GM19025 (cell line): ENCODE measurements at regions not wholly inside any gene's neighbourhood (a gene's known extent, or its start where the extent isn't known, plus 50 kb on each side); places are given as distances from the start of the nearest gene placed in this dataset.
"Not testable (repeated sequence)": the region's sequence is repeated elsewhere in the genome, so short reads cannot be mapped to it uniquely, and the experiment has no call there.

ENCODE experiments used
- ATAC-seq: cut with Tn5 transposase; IDR thresholded peaks from one replicate; pipeline ENCODE4 v1.9.1; 2021; ENCODE audit warnings: mild to moderate bottlenecking, low read depth, moderate library complexity; ENCODE audit not compliant: unreplicated experiment

DNA sequence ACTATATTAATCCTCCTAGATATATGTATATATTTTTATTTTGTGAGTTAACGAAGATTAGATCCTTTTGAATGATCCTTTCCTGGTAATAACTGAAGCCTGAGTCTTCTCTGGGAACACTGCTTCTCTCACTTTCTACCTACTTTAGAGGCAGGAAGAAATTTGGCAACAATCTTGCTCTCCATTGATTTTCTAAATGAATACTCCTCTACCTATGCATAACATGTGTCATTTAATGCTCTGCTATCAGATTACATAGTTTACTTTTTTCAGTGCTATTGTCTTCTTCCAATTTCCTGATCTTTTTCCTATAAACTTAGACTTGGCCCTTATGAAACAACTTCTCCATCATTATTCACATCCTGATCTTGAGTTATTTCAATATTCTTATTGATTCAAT lies 60.4 kb upstream of the PDHA2 start:
- no peak for ATAC-seq

DNA sequence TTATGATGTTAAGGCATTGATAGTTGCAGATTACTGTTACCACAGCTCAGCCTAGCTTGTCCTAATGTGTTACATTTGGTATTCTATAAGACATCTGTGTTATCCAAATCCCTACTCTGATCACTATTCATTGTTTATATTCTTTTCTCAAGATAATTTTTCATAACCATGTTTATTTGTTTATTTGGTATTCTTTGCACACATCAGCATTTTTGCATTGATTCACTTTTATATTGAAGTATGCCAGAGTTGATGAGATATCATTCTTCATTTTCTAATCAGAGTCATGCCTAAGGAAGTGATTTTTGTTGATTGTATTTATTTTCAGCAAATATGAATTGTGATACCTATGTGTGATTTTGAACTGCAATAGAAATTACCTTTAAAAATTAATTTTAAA lies 61.2 kb upstream of the PDHA2 start:
- ATAC-seq: no peak

DNA sequence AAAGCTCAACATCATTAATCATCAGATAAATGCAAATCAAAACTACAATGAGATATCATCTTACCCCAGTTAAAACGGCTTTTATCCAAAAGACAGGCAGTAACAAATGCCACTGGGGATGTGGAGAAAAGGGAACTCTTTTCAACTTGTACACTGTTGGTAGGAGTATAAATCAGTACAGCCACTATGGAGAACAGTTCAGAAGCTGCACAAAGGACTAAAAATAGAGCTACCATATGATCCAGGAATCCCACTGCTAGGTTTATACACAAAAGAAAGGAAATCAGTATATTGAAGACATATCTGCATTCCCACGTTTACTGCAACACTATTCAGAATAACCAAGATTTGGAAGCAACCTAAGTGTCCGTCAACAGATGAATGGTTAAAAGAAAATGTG lies 69.3 kb upstream of the PDHA2 start:
- ATAC-seq: not testable (repeated sequence)

DNA sequence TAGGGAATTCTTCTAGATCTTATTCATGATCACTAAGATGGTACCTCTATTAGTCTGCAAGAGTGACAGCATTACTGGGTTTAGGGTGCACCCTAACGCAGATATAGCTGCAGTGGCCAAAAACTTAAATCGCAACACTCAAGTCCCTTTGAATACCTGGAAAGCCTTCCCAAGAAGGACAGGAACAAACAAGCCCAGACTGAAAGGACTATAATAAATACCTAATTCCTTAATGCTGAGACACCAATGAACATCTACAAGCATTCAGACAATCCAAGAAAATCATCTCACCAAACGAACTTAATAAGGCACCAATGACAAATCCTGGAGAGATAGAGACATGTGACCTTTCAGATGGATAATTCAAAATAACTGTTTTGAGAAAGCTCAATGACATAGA lies 74.9 kb upstream of the PDHA2 start:
- no peak for ATAC-seq

DNA sequence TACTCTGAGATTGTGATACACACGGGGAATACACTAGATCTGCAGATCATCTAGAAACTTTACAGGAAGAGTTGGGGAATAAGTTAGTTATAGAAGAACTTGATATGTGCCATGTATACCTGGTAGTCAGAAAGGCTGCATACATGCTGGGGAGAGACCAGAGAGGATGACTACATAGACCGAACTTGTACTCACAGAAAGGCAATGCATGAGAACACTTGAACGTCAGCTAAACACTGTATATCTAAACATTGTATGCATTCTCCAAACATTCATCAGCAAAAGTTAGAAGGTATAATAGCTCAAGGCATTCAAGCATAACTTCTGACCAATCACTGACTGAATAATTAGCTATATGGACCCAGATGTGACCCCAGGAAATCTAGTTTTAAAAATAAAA lies 78.0 kb upstream of the PDHA2 start:
- ATAC-seq: no peak

DNA sequence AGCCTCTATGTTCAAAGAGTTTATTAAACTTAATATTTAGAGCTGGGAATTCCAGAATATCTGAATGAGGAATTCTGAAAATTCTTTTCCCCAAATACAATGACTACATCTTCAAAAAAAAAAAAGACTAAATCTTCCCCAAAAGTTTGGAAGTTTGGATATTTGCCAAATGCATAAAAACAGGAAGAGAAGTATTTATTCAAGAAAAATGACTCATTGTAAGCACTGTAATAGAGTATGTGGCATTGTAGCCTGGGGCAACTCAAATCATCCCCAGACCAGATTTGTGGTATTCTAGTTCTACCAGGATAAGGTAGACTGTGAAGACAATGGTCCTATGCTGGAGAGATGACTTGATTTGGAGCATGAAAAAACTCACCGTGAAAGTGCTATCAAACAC lies 78.5 kb upstream of the PDHA2 start:
- no peak for ATAC-seq

DNA sequence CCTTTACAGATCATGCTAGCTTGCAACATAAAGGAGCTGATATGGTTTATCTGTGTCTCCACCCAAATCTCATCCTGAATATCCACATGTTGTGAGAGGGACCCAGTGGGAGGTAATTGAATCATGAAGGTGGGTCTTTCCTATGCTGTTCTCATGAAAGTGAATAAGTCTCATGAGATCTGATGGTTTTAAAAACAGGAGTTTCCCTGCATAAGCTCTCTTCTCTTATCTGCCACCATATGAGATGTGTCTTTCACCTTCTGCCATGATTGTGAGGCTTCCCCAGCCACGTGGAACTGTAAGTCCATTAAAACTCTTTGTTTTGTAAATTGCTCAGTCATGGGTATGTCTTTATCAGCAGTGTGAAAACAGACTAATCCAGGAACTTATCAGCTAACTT lies 79.2 kb upstream of the PDHA2 start:
- not testable (repeated sequence) for ATAC-seq

DNA sequence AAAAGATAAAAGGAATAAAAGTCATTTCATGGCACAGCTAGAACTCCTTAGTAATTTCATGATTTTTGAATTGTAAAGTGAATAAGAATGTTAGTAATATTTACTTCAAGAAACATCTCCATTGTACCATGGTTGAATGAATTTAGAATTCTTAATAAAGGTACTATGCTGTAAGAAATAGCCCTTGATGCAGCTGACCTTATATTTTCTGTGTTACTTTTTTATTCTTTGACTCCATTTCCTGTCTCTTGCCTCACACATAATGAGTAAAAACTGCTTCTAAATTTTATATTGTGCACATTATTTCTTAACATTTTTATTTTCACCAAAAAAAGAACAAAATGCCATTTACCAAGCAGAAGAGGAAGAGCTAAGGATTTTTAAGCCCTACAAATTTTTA lies 81.9 kb upstream of the PDHA2 start:
- ATAC-seq: no peak

DNA sequence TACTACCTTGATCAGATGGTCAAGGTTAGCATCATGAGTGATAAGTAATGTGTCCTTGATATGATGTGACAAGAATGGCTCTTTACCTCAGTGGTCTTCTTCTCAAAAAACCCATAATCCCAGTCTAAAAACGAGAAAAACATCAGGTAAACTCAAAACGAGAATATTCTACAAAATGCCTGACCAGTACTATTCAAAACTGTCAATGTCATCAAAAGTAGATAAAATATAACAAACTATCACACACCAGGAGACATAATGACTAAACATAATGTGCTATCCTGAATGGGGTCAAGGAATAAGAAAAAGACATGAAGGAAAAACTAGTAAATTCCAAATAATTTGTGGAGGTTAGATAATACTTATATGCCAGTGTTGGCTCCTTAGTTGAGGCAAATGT lies 85.2 kb upstream of the PDHA2 start:
- ATAC-seq: no peak

DNA sequence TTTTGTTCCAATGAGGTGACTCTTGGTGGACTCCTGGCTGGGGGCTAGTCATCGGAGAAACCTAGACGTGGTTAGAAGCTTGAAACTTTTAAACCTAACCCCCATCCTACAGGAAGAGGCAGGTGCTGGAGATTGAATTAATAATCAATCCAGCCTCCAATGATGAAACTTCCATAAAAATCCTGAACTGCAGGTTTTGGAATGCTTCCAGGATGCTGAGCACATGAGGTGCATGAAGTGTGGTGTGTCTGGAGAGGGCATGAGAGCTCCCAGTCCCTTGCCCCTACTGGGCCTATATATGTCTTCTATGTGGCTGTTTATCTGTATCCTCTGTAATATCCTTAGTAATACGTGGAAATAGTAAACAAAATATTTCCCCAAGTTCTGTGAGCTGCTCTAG lies 90.7 kb upstream of the PDHA2 start:
- no peak for ATAC-seq

DNA sequence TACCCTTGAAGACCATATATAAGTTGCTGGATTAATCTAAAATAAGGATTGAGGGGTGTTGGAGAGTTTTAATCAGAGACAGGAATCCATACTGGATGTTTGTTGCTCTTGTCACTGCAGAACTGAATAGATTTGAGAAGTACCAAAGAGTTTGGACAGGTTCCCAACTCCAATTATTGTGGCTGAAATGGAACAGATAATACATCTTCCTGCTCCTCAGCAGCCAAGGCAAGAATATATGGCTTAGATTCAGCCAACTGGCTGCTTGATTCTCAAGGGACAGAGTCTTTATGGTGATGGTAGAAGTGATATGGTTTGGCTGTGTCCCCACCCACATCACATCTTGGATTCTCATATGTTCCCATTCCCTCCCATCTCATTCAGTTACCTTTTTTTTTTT lies 97.0 kb upstream of the PDHA2 start:
- no peak for ATAC-seq

DNA sequence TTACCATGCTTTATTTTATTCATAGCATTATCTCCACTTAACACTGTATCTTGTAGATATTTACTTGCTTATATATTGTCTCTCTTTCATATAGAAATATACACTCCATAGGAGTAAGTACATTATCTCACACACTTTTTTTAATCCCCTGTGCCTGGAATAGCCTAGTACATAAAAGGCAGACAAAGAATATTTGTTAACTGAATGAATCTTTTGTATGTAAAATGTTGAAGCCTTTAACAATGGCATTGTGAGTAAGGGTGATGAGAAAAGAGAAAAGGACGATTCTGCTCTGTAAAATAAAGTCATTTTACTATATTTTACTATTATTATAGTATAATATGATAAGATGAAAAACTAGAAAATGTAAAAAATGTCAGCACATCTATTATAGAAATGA lies 97.7 kb upstream of the PDHA2 start:
- no peak for ATAC-seq

DNA sequence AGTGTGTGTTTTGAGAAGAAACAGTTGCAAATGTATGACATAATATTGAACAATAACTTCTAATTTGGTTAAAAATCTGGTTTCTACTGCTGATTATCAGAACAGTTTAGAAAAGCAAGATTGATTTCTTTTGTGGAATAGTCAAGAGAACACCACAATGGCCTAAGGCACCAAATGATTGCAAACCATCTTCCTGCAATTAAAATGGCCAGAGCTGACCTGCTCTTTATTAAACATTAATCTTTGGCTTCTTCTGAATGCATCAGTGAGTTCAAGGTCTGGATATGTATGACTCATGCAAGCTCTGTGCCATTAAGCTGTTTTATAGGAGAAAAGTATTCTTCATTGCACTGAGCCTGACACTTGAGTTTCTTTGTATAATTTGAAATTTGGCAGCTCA lies 107.8 kb upstream of the PDHA2 start:
- no peak for ATAC-seq

DNA sequence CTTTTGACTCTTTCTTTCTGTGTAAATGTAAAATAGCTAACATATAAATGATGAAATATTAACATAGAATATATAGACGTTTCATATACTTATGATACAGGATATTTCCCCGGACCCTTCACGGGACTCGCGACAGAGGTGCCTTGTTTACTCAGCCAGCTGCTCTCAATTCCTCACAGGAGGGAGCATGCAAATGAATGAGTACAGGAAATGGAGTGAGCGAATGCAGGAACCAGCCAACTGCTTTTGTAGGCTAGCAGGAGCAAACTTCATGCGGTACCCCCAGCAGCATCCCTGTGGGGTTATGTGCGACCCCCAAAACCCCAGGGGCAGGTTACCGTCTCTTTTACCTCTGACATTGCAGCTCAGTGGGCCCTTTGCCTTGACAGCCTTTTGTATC lies 110.3 kb upstream of the PDHA2 start:
- no peak for ATAC-seq

DNA sequence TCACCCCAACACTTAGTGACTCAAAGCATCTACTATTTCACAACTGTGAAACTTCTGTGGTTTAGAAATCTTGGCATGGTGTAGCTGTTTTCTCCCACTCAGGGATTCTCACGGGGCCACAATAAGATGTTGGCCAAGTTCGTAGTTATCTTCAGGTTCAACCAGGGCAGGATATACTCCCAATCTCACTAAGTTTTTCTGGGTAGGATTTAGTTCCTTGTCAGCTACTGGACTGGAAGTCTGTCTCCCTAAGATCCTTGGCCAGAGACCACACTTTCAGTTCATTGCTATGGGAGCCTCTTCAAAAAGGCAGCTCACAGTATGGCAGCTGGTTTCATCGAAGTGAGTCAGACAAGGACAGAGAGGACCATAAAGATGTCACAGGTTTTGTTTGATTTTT lies 111.7 kb upstream of the PDHA2 start:
- no peak for ATAC-seq

DNA sequence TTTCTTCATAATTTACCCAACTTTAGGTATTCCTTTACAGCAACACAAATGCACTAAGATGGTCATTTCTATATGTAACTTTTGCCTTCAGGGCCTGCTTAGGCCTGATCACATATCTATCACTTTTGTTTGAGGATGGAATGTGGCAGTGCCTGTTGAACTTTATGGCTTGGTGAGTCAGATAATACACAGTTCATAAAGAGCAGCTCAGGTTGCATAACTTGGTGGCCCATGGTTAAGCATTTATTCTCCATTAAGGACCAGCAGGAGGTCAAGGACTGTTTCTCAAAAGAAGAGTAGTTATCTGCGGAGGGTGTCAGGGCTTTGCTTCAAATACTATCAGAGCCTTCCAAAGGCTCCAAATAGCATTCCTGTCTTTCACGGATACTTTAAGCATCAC lies 124.1 kb upstream of the PDHA2 start:
- no peak for ATAC-seq

DNA sequence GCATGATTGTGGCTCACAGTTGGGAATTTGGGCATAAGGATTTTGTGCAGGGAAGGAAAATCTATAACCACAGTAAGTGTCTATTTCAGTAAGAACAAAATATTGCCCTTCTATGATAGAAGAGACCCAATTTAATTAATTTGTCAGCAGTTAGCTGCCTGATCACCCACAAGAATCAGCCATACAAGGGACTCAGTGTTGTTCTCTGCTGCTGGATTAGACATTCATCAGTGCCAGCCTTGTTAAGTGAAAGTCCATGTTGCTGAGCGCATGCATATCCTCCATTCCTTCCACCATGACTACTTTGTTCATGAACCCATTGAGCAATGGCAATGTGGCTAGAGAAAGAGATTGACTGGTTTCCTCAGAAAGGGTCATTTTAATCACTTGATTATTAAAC lies 125.3 kb upstream of the PDHA2 start:
- ATAC-seq: no peak

DNA sequence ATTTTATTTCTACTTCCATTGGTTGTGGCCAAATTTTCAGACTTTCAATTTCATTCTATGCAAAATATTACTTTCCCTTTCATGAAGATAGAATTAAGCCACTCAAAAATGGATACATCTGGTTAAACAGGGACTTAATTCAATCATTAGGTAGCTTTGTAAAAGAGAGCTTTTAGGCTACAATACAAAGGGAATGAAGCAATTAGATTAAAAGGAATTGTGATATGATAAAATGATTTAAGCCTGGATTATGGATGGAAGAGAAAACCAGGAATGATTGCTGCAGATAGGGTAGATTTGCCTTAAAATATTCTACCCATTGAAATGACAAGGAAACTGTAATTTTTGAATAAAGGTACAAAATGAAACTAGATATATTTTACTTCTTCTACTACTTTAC lies 134.6 kb upstream of the PDHA2 start:
- ATAC-seq: no peak

DNA sequence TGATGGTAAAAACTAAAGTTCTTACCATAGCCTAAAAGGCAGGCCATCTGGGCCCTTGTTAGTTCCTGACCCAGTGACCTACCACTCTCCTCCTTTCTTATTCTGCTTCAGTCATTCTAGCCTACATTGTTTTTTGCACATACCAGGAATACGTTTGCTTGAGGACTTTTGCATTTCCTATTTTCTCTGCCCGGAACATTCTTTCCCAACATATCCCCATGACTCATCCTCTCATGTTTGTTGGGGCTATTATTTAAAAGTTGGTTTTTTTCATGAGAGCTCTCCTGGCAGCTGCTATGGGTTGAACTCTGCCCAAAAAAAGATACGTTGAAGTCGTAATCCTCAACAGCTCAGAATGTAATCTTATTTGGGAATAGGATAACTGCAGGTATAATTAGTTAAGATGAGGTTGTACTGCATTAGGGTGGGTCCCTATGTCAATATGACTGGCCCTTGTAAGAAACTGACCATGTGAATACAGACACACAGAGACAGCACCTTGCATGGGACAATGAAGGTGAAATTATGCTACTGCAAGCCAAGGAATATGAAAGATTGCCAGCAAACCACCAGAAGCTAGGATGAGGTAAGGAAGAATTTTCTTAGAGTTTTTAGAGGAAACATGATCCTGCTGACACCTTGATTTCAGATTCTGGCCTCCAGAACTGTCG lies 138.3 kb upstream of the PDHA2 start:
- no peak for ATAC-seq

DNA sequence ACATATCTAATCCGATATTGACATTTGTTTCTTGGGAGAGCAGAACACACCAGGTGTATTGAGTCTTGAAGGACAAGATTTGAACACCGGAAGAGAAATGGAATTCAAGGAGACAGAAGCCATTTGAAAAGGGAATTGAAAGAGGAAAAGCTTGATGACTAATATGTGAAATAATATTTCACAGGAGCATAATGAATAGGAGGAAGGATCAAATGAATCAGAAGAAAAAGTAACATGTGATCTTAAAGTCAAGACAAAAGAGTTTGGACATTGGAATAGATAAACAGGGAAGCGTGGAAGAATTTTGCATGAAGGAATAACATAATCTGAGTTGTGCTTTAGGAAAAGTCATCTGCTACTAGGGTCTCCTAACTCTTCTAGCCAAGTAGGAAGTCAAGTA lies 145.5 kb upstream of the PDHA2 start:
- ATAC-seq: no peak

DNA sequence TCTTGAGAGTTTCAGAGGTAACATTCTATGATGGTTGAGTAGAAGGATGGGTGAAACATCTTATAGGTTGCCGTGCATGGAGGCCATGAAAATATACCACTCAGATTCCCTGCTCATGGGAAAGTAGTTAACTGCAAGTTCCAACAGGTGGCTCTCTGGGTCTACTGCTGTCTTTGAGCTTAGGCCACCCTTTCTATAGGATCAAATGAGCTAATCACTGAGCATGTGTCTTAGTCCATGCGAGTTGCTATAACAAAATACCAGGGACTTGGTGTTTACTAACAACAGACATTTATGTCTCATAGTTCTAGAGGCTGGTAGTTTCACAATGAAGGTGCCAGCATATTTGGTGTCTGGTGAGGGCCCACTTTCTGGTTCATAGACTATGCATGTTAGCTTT lies 144.8 kb upstream of the UNC5C start:
- ATAC-seq: no peak

DNA sequence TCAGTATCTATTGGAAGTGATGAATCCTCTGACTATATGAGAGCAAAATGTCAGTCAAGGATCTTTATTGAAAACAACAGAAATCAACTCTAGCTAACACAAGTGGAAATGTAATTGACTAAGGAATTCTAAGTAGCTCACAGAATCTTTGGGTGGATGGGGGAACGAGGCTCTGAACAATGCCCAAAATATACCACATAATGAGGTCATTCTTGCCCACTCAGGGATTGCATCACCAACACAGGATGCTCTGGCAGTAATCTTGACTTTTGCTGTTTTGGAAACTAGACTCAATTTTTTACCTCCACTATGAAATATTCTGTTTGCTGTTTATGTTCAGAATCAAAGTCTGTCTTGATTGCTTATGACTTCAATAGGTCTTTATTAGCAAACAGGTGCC lies 127.4 kb upstream of the UNC5C start:
- no peak for ATAC-seq

DNA sequence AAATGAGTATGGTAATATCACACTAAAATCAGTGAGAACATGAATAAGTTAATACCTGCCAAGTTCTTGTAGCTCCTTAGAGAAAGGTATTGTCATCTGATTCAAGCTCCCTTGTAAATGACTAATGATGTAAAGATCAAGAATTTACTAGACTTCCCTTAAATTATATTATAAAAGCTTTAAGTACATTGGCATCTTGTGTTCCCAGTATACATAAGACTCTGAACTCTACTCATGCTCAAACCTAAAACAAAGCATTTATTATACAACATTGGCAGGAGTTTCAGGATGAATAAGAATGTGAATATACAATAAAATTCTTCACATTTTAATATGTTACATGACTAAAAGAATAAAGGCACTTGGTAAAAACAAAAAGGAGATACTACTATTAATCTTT lies 126.8 kb upstream of the UNC5C start:
- no peak for ATAC-seq
